GM10266 (cell line): ENCODE measurements at regions not wholly inside any gene's neighbourhood (a gene's known extent, or its start where the extent isn't known, plus 50 kb on each side); places are given as distances from the start of the nearest gene placed in this dataset.

Experiments
- DNase-seq: peaks from one replicate; pipeline ENCODE4 v3.0.0; 2012; ENCODE audit errors: extremely low spot score
- TF ChIP-seq, protein P1 (sequence below): IDR thresholded peaks from 2 replicates; pipeline ENCODE4 v1.5.1; 2012; ENCODE audit warnings: mild to moderate bottlenecking, low read depth; ENCODE audit not compliant: control insufficient read depth, insufficient read depth; ENCODE audit errors: missing control alignments

DNA sequence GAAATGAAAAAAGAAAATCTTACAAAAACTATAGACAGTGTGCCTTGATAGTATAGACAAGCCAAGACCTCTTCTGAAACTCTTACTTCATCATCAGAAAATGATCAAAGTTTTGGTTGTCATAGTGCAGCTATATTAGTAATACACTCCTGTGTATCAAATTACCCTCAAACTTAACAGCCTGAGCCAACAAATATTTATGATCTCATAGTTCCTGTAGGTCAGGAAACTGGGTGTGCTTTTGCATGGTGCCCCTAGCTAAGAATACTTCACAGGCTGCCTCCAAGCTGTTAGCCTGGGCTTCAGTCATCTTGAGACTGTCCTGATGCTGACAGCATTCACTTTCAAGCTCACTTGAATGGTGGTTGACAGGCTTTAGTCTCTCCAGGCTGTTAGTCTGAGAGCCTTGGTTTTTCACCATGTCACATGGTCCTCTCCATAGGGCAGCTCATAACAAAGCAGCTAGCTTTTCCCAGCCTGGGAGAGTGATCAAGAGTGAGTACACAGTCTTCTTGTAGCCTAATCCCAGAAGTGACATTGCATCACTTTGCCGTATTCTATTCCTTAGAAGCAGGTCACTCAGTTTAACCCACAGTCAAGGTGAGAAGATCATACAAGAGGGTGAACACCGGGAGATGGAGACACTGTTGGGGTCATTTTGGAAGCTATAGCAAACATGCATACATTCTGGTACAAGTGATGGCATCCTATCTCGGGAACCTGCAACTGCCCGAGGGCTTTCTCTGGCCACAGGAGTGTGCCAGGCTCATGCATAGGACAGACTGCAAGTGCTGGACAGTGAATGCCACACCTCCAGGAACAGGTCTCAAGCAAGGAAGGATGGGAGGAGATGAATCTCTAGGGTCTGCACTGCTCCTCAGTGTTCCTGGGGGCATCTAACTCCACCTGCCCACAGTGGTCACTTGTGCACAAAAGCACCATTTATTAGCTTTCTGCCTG is 173.4 kb upstream of the CADPS start:
- no peak for DNase-seq
- TF ChIP-seq, protein P1, sequence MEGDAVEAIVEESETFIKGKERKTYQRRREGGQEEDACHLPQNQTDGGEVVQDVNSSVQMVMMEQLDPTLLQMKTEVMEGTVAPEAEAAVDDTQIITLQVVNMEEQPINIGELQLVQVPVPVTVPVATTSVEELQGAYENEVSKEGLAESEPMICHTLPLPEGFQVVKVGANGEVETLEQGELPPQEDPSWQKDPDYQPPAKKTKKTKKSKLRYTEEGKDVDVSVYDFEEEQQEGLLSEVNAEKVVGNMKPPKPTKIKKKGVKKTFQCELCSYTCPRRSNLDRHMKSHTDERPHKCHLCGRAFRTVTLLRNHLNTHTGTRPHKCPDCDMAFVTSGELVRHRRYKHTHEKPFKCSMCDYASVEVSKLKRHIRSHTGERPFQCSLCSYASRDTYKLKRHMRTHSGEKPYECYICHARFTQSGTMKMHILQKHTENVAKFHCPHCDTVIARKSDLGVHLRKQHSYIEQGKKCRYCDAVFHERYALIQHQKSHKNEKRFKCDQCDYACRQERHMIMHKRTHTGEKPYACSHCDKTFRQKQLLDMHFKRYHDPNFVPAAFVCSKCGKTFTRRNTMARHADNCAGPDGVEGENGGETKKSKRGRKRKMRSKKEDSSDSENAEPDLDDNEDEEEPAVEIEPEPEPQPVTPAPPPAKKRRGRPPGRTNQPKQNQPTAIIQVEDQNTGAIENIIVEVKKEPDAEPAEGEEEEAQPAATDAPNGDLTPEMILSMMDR = no peak

DNA sequence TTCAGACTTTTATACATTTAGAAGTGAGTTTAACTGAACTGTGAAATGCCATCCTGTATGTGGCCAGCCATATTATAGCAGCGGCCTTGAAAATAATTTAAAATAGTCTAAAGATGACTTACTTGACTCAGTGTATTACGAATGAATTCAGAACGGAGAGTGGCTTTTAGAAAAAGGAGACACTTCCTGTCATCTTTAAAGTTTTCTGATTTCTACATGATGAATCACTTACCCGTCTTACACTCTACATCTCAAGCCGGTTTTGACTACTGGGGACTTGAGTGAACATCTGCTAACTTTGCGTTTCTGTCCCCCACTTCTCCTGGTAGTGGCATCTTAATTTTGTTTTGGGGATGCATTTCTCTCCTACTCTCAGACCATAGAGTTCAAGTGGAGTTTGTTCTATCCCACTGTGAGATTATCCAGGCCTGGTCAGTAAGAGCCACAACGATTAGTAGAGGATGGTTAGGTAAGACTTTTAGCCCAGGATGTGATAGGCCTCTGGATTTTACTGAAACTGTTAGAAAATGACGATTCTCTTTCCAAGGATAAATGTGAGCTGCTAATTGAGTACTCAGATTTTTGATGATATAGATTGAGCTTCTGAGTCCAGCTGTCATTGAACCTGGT is 175.4 kb upstream of the CADPS start:
- DNase-seq = no peak
- TF ChIP-seq, protein P1 = no peak

DNA sequence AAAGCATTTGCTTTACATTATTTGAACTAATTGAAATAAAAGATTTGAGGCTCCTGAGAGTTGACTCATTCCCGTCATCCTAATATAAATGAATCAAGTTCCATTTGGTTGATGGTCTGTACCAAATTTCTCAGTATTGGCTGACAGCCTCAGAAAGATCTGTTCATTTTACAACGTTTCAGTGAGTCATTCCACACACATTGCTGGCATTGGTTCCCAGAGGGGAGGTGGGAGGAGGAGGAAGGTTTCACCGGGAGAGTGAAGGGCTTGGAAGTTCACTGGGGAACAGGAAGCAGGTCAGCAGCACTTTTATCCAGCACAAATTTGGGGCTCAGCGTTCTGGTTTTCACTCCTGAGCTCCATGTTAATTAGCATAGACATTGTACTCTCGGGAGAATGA is 176.7 kb upstream of the CADPS start:
- TF ChIP-seq, protein P1 = no peak
- no peak for DNase-seq

DNA sequence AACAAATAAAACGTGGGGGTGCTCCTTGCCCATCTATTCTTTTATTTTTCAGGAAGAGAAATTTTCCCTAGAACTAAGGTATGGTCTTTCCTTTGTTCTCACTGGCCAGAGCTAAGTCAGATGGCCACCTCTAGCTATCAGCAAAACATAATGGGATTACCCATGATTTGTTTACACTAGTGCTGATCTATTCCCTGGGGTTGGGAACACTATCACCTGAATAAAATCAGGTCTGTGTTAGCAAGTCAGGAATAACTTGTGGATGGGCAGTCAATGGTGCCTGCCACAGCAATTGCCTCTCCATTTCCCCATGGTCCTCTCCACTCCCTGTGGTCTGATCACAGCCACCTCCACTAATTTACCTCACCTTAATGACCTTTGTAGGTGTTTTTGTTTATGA is 181.7 kb upstream of the CADPS start:
- DNase-seq = no peak

DNA sequence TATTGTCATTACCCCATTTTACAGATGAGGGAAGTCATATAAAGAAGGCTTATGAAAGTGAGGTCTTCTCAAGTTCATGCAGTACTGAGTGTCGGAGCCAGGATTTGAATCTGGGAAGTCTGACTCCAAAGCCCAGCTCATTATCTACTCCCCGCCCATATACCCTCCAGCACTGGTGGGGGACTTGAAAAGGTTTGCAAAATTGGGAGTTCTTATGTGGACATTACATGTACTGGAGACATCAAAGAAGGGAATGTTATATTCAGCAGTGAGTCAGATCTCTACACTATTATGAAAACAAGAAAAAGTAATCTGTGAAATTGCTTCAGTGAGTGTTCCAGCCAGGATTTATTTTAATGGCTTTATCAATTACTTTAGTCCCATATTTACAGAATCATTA is 185.2 kb upstream of the CADPS start:
- no peak for DNase-seq
- TF ChIP-seq, protein P1 = no peak

More for the DNA sequence above, 181.7 kb upstream of the CADPS start:
- TF ChIP-seq, protein P1 = no peak

DNA sequence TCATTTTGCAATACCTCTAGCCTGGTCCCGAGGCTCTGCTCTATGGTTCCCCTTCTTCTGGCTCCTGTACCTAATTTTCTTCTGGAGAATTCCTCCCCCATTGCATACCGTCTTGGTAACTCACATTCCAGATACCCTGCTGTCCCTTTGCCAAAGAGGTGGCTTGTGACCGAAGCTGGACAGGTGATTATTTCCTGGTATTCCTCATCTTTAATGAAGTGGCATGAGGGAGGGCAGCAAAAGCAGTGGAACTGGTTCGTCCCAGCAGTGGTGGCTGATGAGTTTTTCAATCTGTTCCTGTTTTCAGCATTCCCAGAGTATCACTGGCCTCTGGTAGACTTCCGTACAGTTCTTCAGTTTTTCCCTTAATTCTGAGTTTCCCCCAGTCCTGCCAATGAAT is 186.2 kb upstream of the CADPS start:
- TF ChIP-seq, protein P1 = no peak

More for the DNA sequence above, 186.2 kb upstream of the CADPS start:
- DNase-seq = no peak
